ENCODE measurements at regions not wholly inside any gene's neighbourhood (a gene's known extent, or its start where the extent isn't known, plus 50 kb on each side); places are given as distances from the start of the nearest gene placed in this dataset.

GRCh38 chr4:184952522-184952921 is 65.8 kb upstream of the HELT start (continued):
- TF ChIP-seq POLR2AphosphoS5 (IDR thresholded peaks at IDR 0.05; ENCODE audit: low read depth, low read length) (no peak), TEAD4 (IDR thresholded peaks at IDR 0.05; ENCODE audit: borderline replicate concordance, insufficient read depth) (no peak), RXRA (IDR thresholded peaks at IDR 0.05; ENCODE audit: borderline replicate concordance, low read depth) (no peak)

DNA sequence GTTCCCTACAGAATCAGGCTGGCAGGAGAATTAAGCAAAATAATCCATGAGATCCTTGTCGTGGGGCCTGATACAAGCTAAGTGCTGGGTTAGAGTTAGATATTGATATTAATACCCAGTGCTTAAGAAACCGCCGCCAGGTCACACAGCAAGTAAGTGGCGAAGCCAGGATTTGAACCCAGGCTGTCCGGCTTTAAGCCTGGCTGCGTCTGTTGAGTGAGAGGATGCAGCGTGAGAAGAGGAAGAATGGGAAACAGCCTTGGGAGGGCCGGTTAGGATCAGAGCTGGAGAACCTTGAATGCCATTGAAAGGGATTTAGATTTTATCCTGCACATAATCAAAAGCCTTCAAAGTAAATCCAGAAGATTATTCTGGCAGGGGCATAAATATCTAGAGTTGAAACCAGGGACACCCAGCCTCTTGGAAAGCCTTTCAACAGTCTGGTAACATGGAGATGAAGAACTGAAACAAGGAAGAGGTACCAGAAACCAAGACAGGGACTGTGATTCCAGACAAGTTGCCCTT is 64.8 kb upstream of the HELT start:
- no peak overlapping the region for H3K9ac ChIP-seq
- H3K4me3 ChIP-seq (ENCODE audit: low read depth in 2 of 2, low read length in 1 of 2): no peak overlapping the region
- POLR2A ChIA-PET: no interaction called here
- no peaks in the 10 kb centered on the region for H3K27me3 ChIP-seq (ENCODE audit: insufficient read depth)
- no peak overlapping the region for H3K4me2 ChIP-seq
- no peaks in the 10 kb centered on the region for H3K79me2 ChIP-seq (ENCODE audit: insufficient read depth)
- DNase-seq: no peak
- WGBS (ENCODE audit: low lambda C conversion rate): 40% methylated on average over 8 of the region's 8 CpGs
- H3K4me1 ChIP-seq (ENCODE audit: control insufficient read depth in 1 of 2, insufficient read depth in 2 of 2, low read depth in 1 of 2, low read length in 1 of 2): peaks cover 0 to 7% of the 10 kb centered on the region in 2 experiments; a peak in 1 of 4 replicates
- H3K36me3 ChIP-seq (replicated peaks in 1 of 2; ENCODE audit: control insufficient read depth in 1 of 2, insufficient read depth in 2 of 2, low read length in 1 of 2): no peaks in the 10 kb centered on the region
- no peaks in the 10 kb centered on the region for H3K9me2 ChIP-seq
- no peak overlapping the region for H2AFZ ChIP-seq (ENCODE audit: low read depth)
- no peaks in the 10 kb centered on the region for H3F3A ChIP-seq (replicated peaks; ENCODE audit: insufficient read depth)
- CTCF ChIA-PET: no interaction called here
- H3K27ac ChIP-seq (ENCODE audit: low read depth in 2 of 2, low read length in 1 of 2): no peak overlapping the region
- H3K9me3 ChIP-seq: no peaks in the 10 kb centered on the region
- TF ChIP-seq RCOR1 (IDR thresholded peaks at IDR 0.05; ENCODE audit: low read length) (no peak), SIN3A (IDR thresholded peaks at IDR 0.05; ENCODE audit: borderline replicate concordance, low read depth, low read length) (no peak), TAF1 (IDR thresholded peaks at IDR 0.05; ENCODE audit: borderline replicate concordance, low read depth, low read length) (no peak), POLR2AphosphoS5 (IDR thresholded peaks at IDR 0.05; ENCODE audit: low read depth, low read length) (no peak), TEAD4 (IDR thresholded peaks at IDR 0.05; ENCODE audit: borderline replicate concordance, insufficient read depth) (no peak), NRF1 (IDR thresholded peaks at IDR 0.05; ENCODE audit: low read depth, low read length) (no peak), RAD21 (IDR thresholded peaks at IDR 0.05; ENCODE audit: low read length) (no peak)
- TF ChIP-seq, protein P1, sequence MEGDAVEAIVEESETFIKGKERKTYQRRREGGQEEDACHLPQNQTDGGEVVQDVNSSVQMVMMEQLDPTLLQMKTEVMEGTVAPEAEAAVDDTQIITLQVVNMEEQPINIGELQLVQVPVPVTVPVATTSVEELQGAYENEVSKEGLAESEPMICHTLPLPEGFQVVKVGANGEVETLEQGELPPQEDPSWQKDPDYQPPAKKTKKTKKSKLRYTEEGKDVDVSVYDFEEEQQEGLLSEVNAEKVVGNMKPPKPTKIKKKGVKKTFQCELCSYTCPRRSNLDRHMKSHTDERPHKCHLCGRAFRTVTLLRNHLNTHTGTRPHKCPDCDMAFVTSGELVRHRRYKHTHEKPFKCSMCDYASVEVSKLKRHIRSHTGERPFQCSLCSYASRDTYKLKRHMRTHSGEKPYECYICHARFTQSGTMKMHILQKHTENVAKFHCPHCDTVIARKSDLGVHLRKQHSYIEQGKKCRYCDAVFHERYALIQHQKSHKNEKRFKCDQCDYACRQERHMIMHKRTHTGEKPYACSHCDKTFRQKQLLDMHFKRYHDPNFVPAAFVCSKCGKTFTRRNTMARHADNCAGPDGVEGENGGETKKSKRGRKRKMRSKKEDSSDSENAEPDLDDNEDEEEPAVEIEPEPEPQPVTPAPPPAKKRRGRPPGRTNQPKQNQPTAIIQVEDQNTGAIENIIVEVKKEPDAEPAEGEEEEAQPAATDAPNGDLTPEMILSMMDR (IDR thresholded peaks at IDR 0.05): no peak
- no peaks in the 10 kb centered on the region for H4K20me1 ChIP-seq (ENCODE audit: insufficient read depth)

- no peak overlapping the region for H3K9ac ChIP-seq
- no peaks in the 10 kb centered on the region for H3K36me3 ChIP-seq (replicated peaks in 1 of 2; ENCODE audit: control insufficient read depth in 1 of 2, insufficient read depth in 2 of 2, low read length in 1 of 2)
- no peak overlapping the region for H3K4me2 ChIP-seq
- no peak overlapping the region for H2AFZ ChIP-seq (ENCODE audit: low read depth)
- no peak for DNase-seq
- no peaks in the 10 kb centered on the region for H3F3A ChIP-seq (replicated peaks; ENCODE audit: insufficient read depth)
- no peak overlapping the region for H3K4me3 ChIP-seq (ENCODE audit: low read depth in 2 of 2, low read length in 1 of 2)
- H3K79me2 ChIP-seq (ENCODE audit: insufficient read depth): no peaks in the 10 kb centered on the region
- H4K20me1 ChIP-seq (ENCODE audit: insufficient read depth): no peaks in the 10 kb centered on the region
- 59% methylated on average over 9 of the region's 9 CpGs for WGBS (ENCODE audit: low lambda C conversion rate)
- H3K9me3 ChIP-seq: no peaks in the 10 kb centered on the region
- H3K9me2 ChIP-seq: no peaks in the 10 kb centered on the region
- no peak overlapping the region for H3K27ac ChIP-seq (ENCODE audit: low read depth in 2 of 2, low read length in 1 of 2)
- no peaks in the 10 kb centered on the region for H3K27me3 ChIP-seq (ENCODE audit: insufficient read depth)
- H3K4me1 ChIP-seq (ENCODE audit: control insufficient read depth in 1 of 2, insufficient read depth in 2 of 2, low read depth in 1 of 2, low read length in 1 of 2): peaks cover 0 to 7% of the 10 kb centered on the region in 2 experiments; a peak in 1 of 4 replicates
- POLR2A ChIA-PET: no interaction called here
- CTCF ChIA-PET: no interaction called here
- TF ChIP-seq, protein P1 (IDR thresholded peaks at IDR 0.05): no peak
- no peak for TF ChIP-seq SIN3A (IDR thresholded peaks at IDR 0.05; ENCODE audit: borderline replicate concordance, low read depth, low read length)
- TF ChIP-seq FOXJ3 (CRISPR knock-in tag; IDR thresholded peaks at IDR 0.05): no peak
- TF ChIP-seq, protein P2, sequence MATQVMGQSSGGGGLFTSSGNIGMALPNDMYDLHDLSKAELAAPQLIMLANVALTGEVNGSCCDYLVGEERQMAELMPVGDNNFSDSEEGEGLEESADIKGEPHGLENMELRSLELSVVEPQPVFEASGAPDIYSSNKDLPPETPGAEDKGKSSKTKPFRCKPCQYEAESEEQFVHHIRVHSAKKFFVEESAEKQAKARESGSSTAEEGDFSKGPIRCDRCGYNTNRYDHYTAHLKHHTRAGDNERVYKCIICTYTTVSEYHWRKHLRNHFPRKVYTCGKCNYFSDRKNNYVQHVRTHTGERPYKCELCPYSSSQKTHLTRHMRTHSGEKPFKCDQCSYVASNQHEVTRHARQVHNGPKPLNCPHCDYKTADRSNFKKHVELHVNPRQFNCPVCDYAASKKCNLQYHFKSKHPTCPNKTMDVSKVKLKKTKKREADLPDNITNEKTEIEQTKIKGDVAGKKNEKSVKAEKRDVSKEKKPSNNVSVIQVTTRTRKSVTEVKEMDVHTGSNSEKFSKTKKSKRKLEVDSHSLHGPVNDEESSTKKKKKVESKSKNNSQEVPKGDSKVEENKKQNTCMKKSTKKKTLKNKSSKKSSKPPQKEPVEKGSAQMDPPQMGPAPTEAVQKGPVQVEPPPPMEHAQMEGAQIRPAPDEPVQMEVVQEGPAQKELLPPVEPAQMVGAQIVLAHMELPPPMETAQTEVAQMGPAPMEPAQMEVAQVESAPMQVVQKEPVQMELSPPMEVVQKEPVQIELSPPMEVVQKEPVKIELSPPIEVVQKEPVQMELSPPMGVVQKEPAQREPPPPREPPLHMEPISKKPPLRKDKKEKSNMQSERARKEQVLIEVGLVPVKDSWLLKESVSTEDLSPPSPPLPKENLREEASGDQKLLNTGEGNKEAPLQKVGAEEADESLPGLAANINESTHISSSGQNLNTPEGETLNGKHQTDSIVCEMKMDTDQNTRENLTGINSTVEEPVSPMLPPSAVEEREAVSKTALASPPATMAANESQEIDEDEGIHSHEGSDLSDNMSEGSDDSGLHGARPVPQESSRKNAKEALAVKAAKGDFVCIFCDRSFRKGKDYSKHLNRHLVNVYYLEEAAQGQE (IDR thresholded peaks at IDR 0.05; ENCODE audit: low read depth, low read length): no peak
- no peak for TF ChIP-seq RXRA (IDR thresholded peaks at IDR 0.05; ENCODE audit: borderline replicate concordance, low read depth)
- no peak for TF ChIP-seq CHD2 (IDR thresholded peaks at IDR 0.05; ENCODE audit: low read length, partially characterized antibody)
- no peak for TF ChIP-seq FOSL2 (IDR thresholded peaks at IDR 0.05; ENCODE audit: borderline replicate concordance, low read depth)
- TF ChIP-seq MEF2A (IDR thresholded peaks at IDR 0.05; ENCODE audit: borderline replicate concordance, low read depth): no peak
- TF ChIP-seq TCF12 (IDR thresholded peaks at IDR 0.05): no peak
- TF ChIP-seq NFIC (IDR thresholded peaks at IDR 0.05; ENCODE audit: borderline replicate concordance): no peak
- TF ChIP-seq YY1 (IDR thresholded peaks at IDR 0.05; ENCODE audit: low read depth): no peak
- no peak for TF ChIP-seq POLR2AphosphoS5 (IDR thresholded peaks at IDR 0.05; ENCODE audit: low read depth, low read length)
- no peak for TF ChIP-seq MAX (IDR thresholded peaks at IDR 0.05; ENCODE audit: low read depth)
Observed at GRCh38 chr4:184953971-184954370, 64.3 kb upstream of the HELT start.

All from SK-N-SH (cell line).